Fibroblast of skin of left quadriceps (primary cell): ENCODE measurements at regions not wholly inside any gene's neighbourhood (a gene's known extent, or its start where the extent isn't known, plus 50 kb on each side); places are given as distances from the start of the nearest gene placed in this dataset.

Experiments used
- DNase-seq, 2 experiments: peaks; one replicate each; pipeline ENCODE4 v3.0.0-alpha.2; 2013; ENCODE audit warnings: low read depth in 2 of 2

GRCh38 chr5:165184183-165184582, 1678.8 kb downstream of the MAT2B start:
- no peak for DNase-seq

DNA sequence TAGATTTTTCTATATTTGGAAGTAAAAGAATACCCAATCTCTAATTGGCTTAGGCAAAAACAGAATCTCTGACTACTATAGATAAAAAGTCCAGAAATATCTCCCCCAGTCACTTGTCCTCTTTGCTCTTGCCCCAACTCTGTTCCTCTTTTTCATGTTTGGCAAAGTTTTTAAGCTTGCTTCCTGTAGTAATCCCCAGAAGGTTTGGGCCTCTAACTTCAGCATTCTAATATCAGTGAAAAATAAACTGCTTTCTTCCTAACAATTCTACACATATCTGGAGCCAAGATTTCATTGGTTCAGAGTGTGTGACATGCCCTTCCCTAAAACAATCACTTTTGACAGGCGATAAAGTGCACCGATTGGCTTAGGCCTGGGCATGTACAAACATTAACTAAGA, 1680.3 kb downstream of the MAT2B start:
- DNase-seq, result no peak

DNA sequence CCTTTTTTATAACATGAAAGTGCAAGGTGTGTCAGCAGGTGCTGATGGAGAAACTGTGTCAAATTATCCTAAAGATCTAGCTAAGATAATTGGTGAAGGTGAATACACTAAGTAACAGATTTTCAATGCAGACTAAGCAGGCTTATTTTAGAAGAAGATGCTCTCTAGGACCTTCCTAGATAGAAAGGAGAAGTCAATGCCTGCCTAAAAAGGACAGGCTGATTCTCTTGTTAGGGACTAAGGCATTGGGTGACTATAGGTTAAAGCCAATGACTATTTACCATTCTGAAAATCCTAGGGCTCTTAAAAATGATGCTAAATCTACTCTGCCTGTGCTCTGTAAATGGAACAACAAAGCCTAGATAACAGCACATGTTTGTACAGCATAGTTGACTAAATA, 1682.4 kb downstream of the MAT2B start:
- DNase-seq, result no peak

DNA sequence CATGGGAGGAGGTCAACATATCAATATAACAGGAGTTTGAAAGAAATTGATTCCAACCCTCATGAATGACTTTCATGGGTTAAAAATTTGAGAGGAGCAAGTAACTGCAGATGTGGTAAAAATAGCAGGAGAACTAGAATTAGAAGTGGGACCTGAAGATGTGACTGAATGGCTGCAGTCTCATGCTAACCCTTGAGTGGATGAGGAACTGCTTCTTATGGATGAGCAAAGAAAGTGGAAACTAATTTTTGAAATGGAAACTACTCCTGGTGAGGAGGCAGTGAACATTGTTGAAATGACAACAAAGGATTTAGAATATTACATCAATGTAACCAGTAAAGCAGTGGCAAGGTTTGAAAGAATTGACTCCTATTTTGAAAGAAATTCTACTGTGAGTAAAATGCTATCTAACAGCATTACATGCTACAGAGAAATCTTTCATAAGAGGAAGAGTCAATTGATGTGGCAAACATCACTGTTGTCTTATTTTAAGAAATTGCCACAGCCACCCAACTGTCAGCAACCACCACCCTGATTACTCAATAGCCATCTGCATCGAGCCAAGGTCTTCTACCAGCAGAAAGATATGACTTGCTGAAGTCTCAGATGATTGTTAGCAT, 1683.2 kb downstream of the MAT2B start:
- no peak for DNase-seq

DNA sequence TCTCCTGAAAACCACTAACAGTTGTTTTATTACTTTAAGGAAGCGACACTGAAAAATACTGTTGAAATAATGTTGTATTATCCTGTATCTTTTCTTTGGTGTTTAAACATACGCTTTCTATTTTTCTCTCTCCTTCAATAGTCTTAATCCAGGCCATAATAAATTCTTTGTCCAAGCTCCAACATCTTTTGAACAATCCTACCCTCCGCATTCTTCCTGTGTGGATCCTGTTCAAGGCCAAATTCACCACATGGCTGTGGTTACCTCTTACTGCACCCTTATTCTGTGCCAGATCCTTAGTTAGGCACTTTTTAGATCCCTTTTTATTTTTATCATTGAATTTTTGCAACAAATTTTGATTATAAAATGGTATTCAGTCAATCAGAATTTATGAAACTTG, 1691.5 kb downstream of the MAT2B start:
- DNase-seq, result no peak

DNA sequence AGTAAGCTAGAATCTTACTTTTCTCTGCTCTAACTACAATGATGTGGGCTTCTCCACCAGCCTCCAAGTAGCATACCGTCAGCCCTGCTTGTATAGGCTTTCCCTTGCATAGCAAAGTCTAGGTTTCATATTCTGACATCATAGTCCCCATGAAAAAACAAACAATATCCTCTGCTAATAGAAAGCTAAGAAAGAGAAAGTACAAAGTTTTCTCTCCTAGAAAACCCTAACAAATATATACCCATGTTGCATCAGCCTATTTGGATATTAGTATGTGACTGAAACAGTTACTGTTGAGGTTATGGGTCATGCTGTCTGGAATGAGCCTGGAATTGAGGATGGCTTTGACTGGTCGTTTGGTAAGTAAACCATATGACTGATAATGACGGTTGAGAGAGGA, 1696.0 kb downstream of the MAT2B start:
- DNase-seq, result peak in 1 of 2 experiments; percentile 7

- peak in 1 of 2 experiments; percentile 8 for DNase-seq
Measured at GRCh38 chr5:165201771-165202518, 1696.5 kb downstream of the MAT2B start.

- DNase-seq, result no peak
Measured at GRCh38 chr5:165202519-165202910, 1697.1 kb downstream of the MAT2B start.

DNA sequence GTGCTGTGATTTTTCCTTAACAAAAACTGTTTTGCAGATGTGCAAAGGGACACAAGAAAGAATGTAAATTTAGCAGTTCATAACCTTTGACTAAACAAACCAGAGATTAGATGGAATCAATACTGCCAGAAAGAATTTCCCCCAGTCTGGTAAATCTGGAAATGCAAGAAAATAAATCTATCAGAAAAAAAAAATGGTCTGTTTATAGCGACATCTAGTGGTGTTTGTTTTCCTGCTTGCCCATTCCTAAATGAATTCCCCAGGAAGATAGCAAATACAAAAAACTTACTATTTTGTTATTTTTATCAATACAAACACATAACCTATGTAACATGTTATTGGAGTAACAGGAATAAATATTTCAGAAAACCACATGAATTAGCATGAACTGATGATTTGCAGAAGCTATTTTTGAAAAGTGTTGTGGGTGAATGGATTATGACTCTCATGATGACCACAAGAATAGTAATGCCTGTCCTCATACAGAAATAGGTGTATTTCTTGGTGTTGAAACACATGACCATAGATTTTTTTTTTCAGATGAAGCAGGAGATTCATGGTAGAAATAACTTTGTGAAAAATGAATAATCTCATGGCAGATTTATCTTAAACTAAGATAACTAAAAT, 1703.8 kb downstream of the MAT2B start:
- no peak for DNase-seq

GRCh38 chr5:165224366-165225045, 1719.1 kb downstream of the MAT2B start:
- DNase-seq, result no peak

GRCh38 chr5:165227515-165227914, 1722.1 kb downstream of the MAT2B start:
- DNase-seq, result no peak

GRCh38 chr5:165228184-165228583, 1722.8 kb downstream of the MAT2B start:
- DNase-seq, result no peak

DNA sequence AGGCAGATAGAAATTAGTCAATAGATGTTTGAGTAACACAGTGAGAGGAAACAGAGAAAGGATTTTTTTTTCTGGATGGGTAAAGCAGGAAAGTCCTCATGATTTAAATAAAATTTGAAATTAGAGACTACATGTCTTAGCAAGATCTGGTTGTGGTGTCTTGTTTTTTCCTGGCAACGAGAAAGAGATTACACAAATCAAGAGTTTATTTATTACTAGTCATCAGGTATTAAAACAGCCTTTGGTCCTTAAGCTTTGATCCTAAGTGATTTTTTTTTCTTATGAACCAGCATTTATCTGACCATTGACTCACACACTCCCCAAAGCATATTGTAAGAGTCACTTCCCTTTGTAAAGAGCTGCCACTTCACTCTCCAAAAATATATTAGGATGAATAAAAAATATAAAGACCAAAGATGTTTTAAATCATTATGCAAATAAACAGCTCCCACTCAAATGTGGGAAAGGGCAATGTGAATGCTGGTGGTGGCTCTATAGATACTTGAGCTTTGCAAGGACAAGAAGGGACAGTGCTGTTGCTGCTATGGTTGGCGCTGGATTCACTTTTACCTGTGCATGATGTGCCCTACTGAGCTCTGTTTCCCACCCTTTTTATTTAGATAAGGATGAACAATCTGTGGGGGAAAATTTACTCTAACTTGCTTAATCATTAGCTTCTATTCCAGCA, 1726.5 kb downstream of the MAT2B start:
- no peak for DNase-seq

- DNase-seq, result no peak
Measured at GRCh38 chr5:165232509-165233028, 1727.2 kb downstream of the MAT2B start.

DNA sequence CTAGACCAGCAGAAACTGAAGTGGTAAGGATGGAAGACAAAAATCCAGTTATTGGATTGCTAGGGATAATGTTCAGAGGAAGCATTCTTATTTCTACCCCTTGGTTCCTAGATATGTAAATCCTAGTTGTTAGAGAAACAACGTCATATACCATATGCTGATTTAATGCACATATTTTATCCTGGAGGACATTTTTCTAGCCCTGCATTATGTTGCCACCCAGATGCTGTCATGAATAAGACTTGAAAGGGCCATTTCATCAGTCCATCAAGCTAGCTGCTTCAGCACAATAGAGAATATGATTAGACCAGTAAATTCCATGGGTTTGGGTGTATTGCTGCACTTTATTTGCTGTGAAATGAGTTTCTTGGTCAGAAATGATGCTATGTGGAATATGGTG, 1736.4 kb downstream of the MAT2B start:
- DNase-seq, result no peak

DNA sequence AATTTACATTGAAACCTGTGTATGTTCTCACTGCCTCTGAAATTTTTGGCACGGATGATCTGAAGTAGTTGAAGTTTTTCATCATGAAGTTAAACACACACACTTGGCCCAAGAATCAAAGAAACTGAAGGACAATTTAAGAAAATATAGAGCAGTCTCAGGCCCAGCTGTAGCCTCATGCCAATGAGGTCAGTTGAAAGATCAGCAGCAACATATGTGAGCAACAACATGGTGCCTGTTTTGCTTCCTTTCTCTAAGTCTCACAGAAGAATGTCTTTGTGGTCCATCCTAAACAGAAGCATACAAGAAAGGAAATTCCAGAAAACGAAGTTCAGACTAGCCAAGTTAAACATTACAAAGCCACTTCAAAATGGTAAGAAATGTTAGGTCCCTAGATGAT, 1737.2 kb downstream of the MAT2B start:
- no peak for DNase-seq

- no peak for DNase-seq
Measured at GRCh38 chr5:165244407-165244806, 1739.0 kb downstream of the MAT2B start.

DNA sequence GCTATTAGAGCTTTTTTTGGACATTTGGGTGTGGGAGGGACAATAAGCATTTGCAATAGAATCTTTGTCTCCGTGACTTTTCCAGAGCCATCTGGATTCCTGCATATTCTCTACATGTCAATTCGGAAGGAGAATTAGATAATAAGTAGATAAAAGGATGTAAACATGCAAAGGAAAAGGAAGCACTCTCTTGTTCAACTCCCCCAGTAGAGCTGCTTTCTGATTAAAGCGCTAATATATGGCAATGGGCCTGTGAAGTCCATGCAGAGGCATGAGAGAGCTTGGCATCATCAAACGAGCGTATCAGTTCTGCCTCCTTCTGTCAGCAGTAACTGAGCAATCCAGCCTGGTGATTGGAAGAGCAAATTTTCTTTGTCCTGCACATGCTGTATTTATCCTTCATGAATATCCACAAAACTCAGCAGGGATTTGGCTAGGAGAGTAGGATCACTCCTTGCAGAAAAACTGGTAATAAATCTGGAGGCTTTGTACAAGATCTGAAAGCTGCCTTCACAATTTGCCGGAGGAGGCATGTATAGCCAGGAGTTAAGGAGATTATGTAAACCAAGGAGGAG, 1752.9 kb downstream of the MAT2B start:
- DNase-seq, result no peak

GRCh38 chr5:165260426-165260825, 1755.0 kb downstream of the MAT2B start:
- DNase-seq, result no peak

DNA sequence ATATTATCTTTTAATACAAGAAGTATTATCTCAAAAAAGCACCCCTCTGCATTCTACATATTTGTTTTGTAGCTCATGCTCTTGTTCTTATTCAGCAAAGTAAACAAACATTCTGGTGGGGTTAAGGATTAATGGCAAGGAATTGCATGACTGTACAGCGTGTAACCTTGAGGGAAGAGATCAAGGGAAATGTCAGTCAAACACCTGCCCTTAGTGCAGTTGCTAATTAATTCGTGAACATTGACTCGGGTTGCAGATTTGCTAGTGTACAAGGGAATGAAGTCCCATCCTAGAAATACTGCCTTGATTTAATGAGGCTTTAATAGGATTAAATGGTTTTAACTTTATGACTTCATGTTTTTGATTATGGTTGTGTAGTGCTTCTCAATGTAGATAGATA, 1758.1 kb downstream of the MAT2B start:
- DNase-seq, result no peak

DNA sequence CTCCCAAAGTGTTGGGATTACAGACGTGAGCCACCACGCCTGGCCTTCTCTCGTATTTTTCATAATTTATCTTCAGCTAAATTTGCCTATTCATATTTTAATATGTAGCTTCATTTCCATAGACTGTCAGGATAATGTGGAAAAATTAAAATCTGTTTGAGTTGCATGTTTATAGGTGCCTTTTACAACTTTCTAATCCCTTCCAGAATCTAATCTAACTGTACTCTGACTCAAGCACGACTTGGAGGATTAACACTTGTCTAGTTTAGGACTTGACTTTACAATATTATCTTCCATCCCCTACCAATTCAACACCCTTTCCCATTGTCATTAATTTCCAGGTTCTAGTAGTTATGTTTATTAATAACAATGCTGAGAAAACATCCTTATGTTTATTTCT, 1761.5 kb downstream of the MAT2B start:
- no peak for DNase-seq
